ENCODE measurements at regions not wholly inside any gene's neighbourhood (a gene's known extent, or its start where the extent isn't known, plus 50 kb on each side); places are given as distances from the start of the nearest gene placed in this dataset.

DNA sequence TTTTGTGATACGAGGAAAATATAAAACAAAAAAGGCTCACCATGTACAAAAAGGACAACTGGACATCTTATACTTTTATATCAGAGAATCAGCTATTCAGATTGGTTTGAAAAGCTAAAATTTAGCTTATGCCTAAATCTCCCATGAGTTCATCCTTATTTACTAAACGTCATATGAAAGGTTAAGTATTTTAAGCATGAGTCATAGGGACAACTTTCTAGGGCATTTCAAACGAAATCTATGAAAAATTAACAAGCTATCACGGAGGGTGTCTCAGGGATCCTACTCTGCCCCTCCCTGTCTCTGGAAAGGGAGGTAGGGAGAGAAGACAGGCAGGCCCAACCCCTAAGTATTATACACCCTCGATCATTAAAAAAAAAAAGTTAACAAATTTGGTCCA lies 124.1 kb upstream of the LOC128125822 start:
- H3K27me3 ChIP-seq, result no peaks in the 10 kb centered on the region
- no peak overlapping the region for H3K27ac ChIP-seq
- H3K4me1 ChIP-seq (ENCODE audit: low read depth), result no peaks in the 10 kb centered on the region
- no peak overlapping the region for H3K4me3 ChIP-seq
- no peak for TF ChIP-seq CTCF (IDR thresholded peaks at IDR 0.05; ENCODE audit: low read depth, low read length)
- H3K36me3 ChIP-seq, result no peaks in the 10 kb centered on the region
- DNase-seq (ENCODE audit: low read depth in 1 of 2, low spot score in 1 of 2), result no peak
- no peaks in the 10 kb centered on the region for H3K9me3 ChIP-seq (ENCODE audit: low read depth)

- no peak for TF ChIP-seq CTCF (IDR thresholded peaks at IDR 0.05; ENCODE audit: low read depth, low read length)
- no peak for DNase-seq (ENCODE audit: low read depth in 1 of 2, low spot score in 1 of 2)
- Histone ChIP-seq H3K9me3 (ENCODE audit: low read depth) (no peaks in the 10 kb centered on the region), H3K36me3 (no peaks in the 10 kb centered on the region), H3K4me1 (ENCODE audit: low read depth) (no peaks in the 10 kb centered on the region), H3K4me3 (no peak overlapping the region), H3K27ac (no peak overlapping the region), H3K27me3 (no peaks in the 10 kb centered on the region)
Observed at GRCh38 chr6:63449714-63450113, 122.6 kb upstream of the LOC128125822 start.

DNA sequence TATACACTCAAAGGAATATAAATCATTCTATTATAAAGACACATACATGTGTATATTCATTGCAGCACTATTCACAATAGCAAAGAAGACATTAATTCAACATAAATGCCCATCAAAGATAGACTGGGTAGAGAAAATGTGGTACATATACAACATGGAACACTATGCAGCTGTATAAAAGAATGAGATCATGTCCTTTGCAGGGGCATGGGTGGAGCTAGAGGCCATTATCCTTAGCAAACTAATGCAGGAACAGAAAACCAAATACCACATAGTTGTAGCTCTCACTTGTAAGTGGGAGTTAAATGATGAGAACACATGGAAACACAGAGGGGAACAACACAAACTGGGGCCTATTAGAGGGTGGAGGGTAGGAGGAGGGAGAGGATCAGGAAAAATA lies 121.0 kb upstream of the LOC128125822 start:
- no peak overlapping the region for H3K4me3 ChIP-seq
- TF ChIP-seq CTCF (IDR thresholded peaks at IDR 0.05; ENCODE audit: low read depth, low read length), result no peak
- H3K9me3 ChIP-seq (ENCODE audit: low read depth), result no peaks in the 10 kb centered on the region
- H3K4me1 ChIP-seq (ENCODE audit: low read depth), result no peaks in the 10 kb centered on the region
- H3K27me3 ChIP-seq, result no peaks in the 10 kb centered on the region
- H3K36me3 ChIP-seq, result no peaks in the 10 kb centered on the region
- H3K27ac ChIP-seq, result no peak overlapping the region
- DNase-seq (ENCODE audit: low read depth in 1 of 2, low spot score in 1 of 2), result no peak

GRCh38 chr6:63452125-63452524 lies 120.2 kb upstream of the LOC128125822 start:
- Histone ChIP-seq H3K4me1 (ENCODE audit: low read depth) (no peaks in the 10 kb centered on the region), H3K27me3 (no peaks in the 10 kb centered on the region), H3K9me3 (ENCODE audit: low read depth) (no peaks in the 10 kb centered on the region), H3K36me3 (no peaks in the 10 kb centered on the region), H3K4me3 (no peak overlapping the region), H3K27ac (no peak overlapping the region)
- TF ChIP-seq CTCF (IDR thresholded peaks at IDR 0.05; ENCODE audit: low read depth, low read length), result no peak
- DNase-seq (ENCODE audit: low read depth in 1 of 2, low spot score in 1 of 2), result peak in 1 of 2 donors; percentile 2

DNA sequence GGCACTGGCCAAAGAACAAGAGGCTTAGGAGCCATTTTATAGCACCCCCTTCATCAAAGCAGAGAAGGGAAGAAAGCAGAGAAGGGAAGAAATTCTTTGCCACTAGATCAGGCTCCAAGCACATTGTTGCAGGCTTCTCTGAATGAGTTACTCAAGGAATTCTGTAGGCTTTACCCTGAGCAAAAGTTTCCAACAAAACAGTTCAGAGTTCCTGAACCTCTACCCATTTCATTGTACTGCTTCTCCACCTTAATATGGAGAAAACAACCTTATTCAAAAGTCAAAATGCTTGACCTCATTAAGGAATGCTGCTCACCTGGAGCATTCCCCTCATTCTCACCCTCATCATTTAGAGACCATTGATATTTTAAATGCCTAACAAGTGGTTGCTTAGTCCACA lies 115.5 kb upstream of the LOC128125822 start:
- H3K27ac ChIP-seq, result no peak overlapping the region
- H3K9me3 ChIP-seq (ENCODE audit: low read depth), result no peaks in the 10 kb centered on the region
- no peak overlapping the region for H3K4me3 ChIP-seq
- TF ChIP-seq CTCF (IDR thresholded peaks at IDR 0.05; ENCODE audit: low read depth, low read length), result no peak
- no peaks in the 10 kb centered on the region for H3K27me3 ChIP-seq
- H3K36me3 ChIP-seq, result no peaks in the 10 kb centered on the region
- H3K4me1 ChIP-seq (ENCODE audit: low read depth), result no peaks in the 10 kb centered on the region
- DNase-seq (ENCODE audit: low read depth in 1 of 2, low spot score in 1 of 2), result no peak
